ENCODE measurements at regions not wholly inside any gene's neighbourhood (a gene's known extent, or its start where the extent isn't known, plus 50 kb on each side); places are given as distances from the start of the nearest gene placed in this dataset.

GRCh38 chr7:32428546-32428945 lies 61.6 kb downstream of the LSM5 start:
- TF ChIP-seq, protein P1, sequence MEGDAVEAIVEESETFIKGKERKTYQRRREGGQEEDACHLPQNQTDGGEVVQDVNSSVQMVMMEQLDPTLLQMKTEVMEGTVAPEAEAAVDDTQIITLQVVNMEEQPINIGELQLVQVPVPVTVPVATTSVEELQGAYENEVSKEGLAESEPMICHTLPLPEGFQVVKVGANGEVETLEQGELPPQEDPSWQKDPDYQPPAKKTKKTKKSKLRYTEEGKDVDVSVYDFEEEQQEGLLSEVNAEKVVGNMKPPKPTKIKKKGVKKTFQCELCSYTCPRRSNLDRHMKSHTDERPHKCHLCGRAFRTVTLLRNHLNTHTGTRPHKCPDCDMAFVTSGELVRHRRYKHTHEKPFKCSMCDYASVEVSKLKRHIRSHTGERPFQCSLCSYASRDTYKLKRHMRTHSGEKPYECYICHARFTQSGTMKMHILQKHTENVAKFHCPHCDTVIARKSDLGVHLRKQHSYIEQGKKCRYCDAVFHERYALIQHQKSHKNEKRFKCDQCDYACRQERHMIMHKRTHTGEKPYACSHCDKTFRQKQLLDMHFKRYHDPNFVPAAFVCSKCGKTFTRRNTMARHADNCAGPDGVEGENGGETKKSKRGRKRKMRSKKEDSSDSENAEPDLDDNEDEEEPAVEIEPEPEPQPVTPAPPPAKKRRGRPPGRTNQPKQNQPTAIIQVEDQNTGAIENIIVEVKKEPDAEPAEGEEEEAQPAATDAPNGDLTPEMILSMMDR (IDR thresholded peaks at IDR 0.05) = no peak
- TF ChIP-seq POLR2A (IDR thresholded peaks at IDR 0.05) = no peak
- H3K4me3 ChIP-seq (ENCODE audit: low read depth, poor library complexity, severe bottlenecking) = no peak overlapping the region
- intact Hi-C loops (cut with DNase I; ENCODE audit: low total_unique reads) = no loop called here
- DNase-seq (ENCODE audit: low spot score in 2 of 2) = no peak
- whole genome bisulfite sequencing, 2 donors = 10% methylated on average over 13 of the region's 13 CpGs

GRCh38 chr7:32427769-32428291 lies 62.4 kb downstream of the LSM5 start:
- intact Hi-C loops (cut with DNase I; ENCODE audit: low total_unique reads) = no loop called here
- peak in 1 of 2 donors; percentile 16 for DNase-seq (ENCODE audit: low spot score in 2 of 2)
- 17 to 22% methylated on average over 14 to 17 of the region's 48 CpGs for WGBS, 2 donors
- no peak overlapping the region for H3K4me3 ChIP-seq (ENCODE audit: low read depth, poor library complexity, severe bottlenecking)
- no peak for TF ChIP-seq POLR2A (IDR thresholded peaks at IDR 0.05)
- TF ChIP-seq, protein P1 (IDR thresholded peaks at IDR 0.05) = no peak

DNA sequence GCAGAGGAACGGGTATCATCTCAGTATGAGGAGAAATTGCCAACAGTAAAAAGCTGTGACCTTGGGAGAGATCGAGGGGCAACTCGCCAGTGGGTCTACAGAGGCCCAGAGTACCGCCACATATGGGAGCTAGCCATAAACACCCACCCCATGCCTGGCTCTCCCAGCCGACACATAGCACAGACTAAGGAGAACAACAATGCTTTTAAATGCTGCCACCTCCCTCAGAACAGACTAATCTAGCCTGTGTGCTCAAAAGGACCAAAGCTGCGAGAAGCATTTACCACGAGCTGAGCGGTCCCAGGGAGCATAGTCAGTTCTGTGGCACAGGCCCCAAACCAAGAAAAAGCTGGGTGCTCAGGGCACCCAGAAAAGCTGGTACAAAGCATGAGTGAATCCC lies 73.3 kb downstream of the LSM5 start:
- DNase-seq (ENCODE audit: low spot score in 2 of 2) = no peak
- WGBS, 2 donors = 77 to 79% methylated on average over 8 of the region's 8 CpGs
- intact Hi-C loops (cut with DNase I; ENCODE audit: low total_unique reads) = no loop called here
- no peak overlapping the region for H3K4me3 ChIP-seq (ENCODE audit: low read depth, poor library complexity, severe bottlenecking)
- TF ChIP-seq POLR2A (IDR thresholded peaks at IDR 0.05) = no peak
- TF ChIP-seq, protein P1 (IDR thresholded peaks at IDR 0.05) = no peak

GRCh38 chr7:32415936-32416335 lies 74.2 kb downstream of the LSM5 start:
- DNase-seq (ENCODE audit: low spot score in 2 of 2) = no peak
- intact Hi-C loops (cut with DNase I; ENCODE audit: low total_unique reads) = no loop called here
- no peak overlapping the region for H3K4me3 ChIP-seq (ENCODE audit: low read depth, poor library complexity, severe bottlenecking)
- 49 to 68% methylated on average over 10 of the region's 10 CpGs for WGBS, 2 donors
- no peak for TF ChIP-seq POLR2A (IDR thresholded peaks at IDR 0.05)
- TF ChIP-seq, protein P1 (IDR thresholded peaks at IDR 0.05) = no peak

GRCh38 chr7:32415519-32415918 lies 74.7 kb downstream of the LSM5 start:
- H3K4me3 ChIP-seq (ENCODE audit: low read depth, poor library complexity, severe bottlenecking) = no peak overlapping the region
- intact Hi-C loops (cut with DNase I; ENCODE audit: low total_unique reads) = no loop called here
- WGBS, 2 donors = 43 to 52% methylated on average over 6 of the region's 6 CpGs
- DNase-seq (ENCODE audit: low spot score in 2 of 2) = no peak
- no peak for TF ChIP-seq POLR2A (IDR thresholded peaks at IDR 0.05)
- TF ChIP-seq, protein P1 (IDR thresholded peaks at IDR 0.05) = no peak

GRCh38 chr7:32412471-32412870 lies 77.7 kb downstream of the LSM5 start:
- intact Hi-C loops (cut with DNase I; ENCODE audit: low total_unique reads) = no loop called here
- 65 to 69% methylated on average over 4 of the region's 4 CpGs for WGBS, 2 donors
- no peak overlapping the region for H3K4me3 ChIP-seq (ENCODE audit: low read depth, poor library complexity, severe bottlenecking)
- no peak for DNase-seq (ENCODE audit: low spot score in 2 of 2)
- TF ChIP-seq, protein P1 (IDR thresholded peaks at IDR 0.05) = no peak
- TF ChIP-seq POLR2A (IDR thresholded peaks at IDR 0.05) = no peak

Measured in lower leg skin (tissue), 4 donors.